SK-N-SH (cell line): ENCODE measurements at regions not wholly inside any gene's neighbourhood (a gene's known extent, or its start where the extent isn't known, plus 50 kb on each side); places are given as distances from the start of the nearest gene placed in this dataset.

Experiments
- CTCF ChIA-PET: fragments of 300-600, 350-600 bp; formaldehyde crosslinking; extraction: SDS; loops from one replicate; lab custom pipeline; 2021; lab: Yijun Ruan, JAX
- POLR2A ChIA-PET: fragments of 350-600 bp; sonication (Branson Sonifier 250); formaldehyde crosslinking; extraction: SDS; loops from one replicate; lab custom pipeline; 2020; ENCODE audit warnings: antibody characterized with exemption, inconsistent platforms; lab: Yijun Ruan, JAX
- DNase-seq: peaks from one replicate; pipeline ENCODE4 v3.0.0; 2012
- H2AFZ ChIP-seq: fragments of 200-600 bp; sonication (generic); 2 replicates; pipeline ENCODE4 v1.8.1; 2016; ENCODE audit warnings: antibody characterized with exemption, mild to moderate bottlenecking, low read depth
- H3F3A ChIP-seq: fragments of 200-600 bp; sonication (generic); replicated peaks from 2 replicates; pipeline ENCODE3; 2016; ENCODE audit warnings: antibody characterized with exemption, mild to moderate bottlenecking; ENCODE audit not compliant: insufficient read depth
- H3K27ac ChIP-seq, 2 experiments: fragments of 200-500 bp in 1 of 2; fragments of 200-600 bp in 1 of 2; sonication (Bioruptor generic) in 1 of 2; sonication (generic), shearing (Covaris generic) in 1 of 2; 2 replicates each; pipeline versions ENCODE4 v1.5.1 to v1.6.1; 2014 to 2016; ENCODE audit warnings: low read depth in 2 of 2, inconsistent platforms in 1 of 2, low read length in 1 of 2, mild to moderate bottlenecking in 1 of 2, mixed read lengths in 1 of 2
- H3K27me3 ChIP-seq: fragments of 200-600 bp; sonication (generic), shearing (Covaris generic); 2 replicates; pipeline ENCODE4 v1.6.1; 2016; ENCODE audit warnings: mixed run types; ENCODE audit not compliant: insufficient read depth
- H3K36me3 ChIP-seq, 2 experiments: fragments of 200-500 bp in 1 of 2; fragments of 200-600 bp in 1 of 2; sonication (Bioruptor generic) in 1 of 2; sonication (generic) in 1 of 2; replicated peaks in 1 of 2; 2 replicates each; pipeline versions ENCODE3 to v1.5.1; 2014 to 2016; ENCODE audit warnings: low read length in 1 of 2, mild to moderate bottlenecking in 1 of 2; ENCODE audit not compliant: insufficient read depth in 2 of 2, control insufficient read depth in 1 of 2
- H3K4me1 ChIP-seq, 2 experiments: fragments of 200-500 bp in 1 of 2; fragments of 200-600 bp in 1 of 2; sonication (Bioruptor generic) in 1 of 2; sonication (generic), shearing (Covaris generic) in 1 of 2; 2 replicates each; pipeline versions ENCODE4 v1.5.1 to v1.6.1; 2014 to 2016; ENCODE audit warnings: low read depth in 1 of 2, low read length in 1 of 2, mixed run types in 1 of 2; ENCODE audit not compliant: insufficient read depth in 2 of 2, control insufficient read depth in 1 of 2
- H3K4me2 ChIP-seq: fragments of 200-600 bp; sonication (generic), shearing (Covaris generic); 2 replicates; pipeline ENCODE4 v1.6.1; 2017; ENCODE audit warnings: mixed run types
- H3K4me3 ChIP-seq, 2 experiments: fragments of 200-500 bp in 1 of 2; fragments of 200-600 bp in 1 of 2; sonication (Bioruptor generic) in 1 of 2; sonication (generic), shearing (Covaris generic) in 1 of 2; 2 replicates each; pipeline versions ENCODE4 v1.5.1 to v1.8.1; 2014 to 2016; ENCODE audit warnings: low read depth in 2 of 2, inconsistent platforms in 1 of 2, low read length in 1 of 2, mild to moderate bottlenecking in 1 of 2, mixed read lengths in 1 of 2, moderate library complexity in 1 of 2
- H3K79me2 ChIP-seq: fragments of 200-600 bp; sonication (generic); 2 replicates; pipeline ENCODE4 v1.8.1; 2017; ENCODE audit warnings: mild to moderate bottlenecking; ENCODE audit not compliant: insufficient read depth
- H3K9ac ChIP-seq: fragments of 200-600 bp; sonication (generic); 2 replicates; pipeline ENCODE4 v1.6.1; 2017; ENCODE audit warnings: mixed run types
- H3K9me2 ChIP-seq: fragments of 200-600 bp; sonication (generic); 2 replicates; pipeline ENCODE4 v1.6.1; 2017; ENCODE audit warnings: mixed run types
- H3K9me3 ChIP-seq: fragments of 200-600 bp; sonication (generic); 2 replicates; pipeline ENCODE4 v1.6.1; 2017; ENCODE audit warnings: mixed run types, mild to moderate bottlenecking, moderate library complexity
- H4K20me1 ChIP-seq: fragments of 200-600 bp; sonication (generic); 2 replicates; pipeline ENCODE4 v1.6.1; 2017; ENCODE audit warnings: mild to moderate bottlenecking, mixed run types; ENCODE audit not compliant: insufficient read depth
- EP300 ChIP-seq, 2 experiments: IDR thresholded peaks; 2 replicates each; pipeline versions ENCODE4 v1.4.0 to v1.6.1; 2012; ENCODE audit warnings: borderline replicate concordance in 1 of 2, low read depth in 1 of 2, low read length in 1 of 2
- FOSL2 ChIP-seq: IDR thresholded peaks from 2 replicates; pipeline ENCODE4 v1.4.0; 2012; ENCODE audit warnings: low read depth, mild to moderate bottlenecking, moderate library complexity, borderline replicate concordance
- GABPA ChIP-seq: IDR thresholded peaks from 2 replicates; pipeline ENCODE4 v1.4.0; 2012; ENCODE audit warnings: low read depth, mild to moderate bottlenecking
- JUND ChIP-seq: IDR thresholded peaks from 2 replicates; pipeline ENCODE4 v1.4.0; 2012
- MAX ChIP-seq: IDR thresholded peaks from 2 replicates; pipeline ENCODE4 v1.4.0; 2012; ENCODE audit warnings: low read depth
- MXI1 ChIP-seq: IDR thresholded peaks from 2 replicates; pipeline ENCODE4 v1.6.1; 2012; ENCODE audit warnings: mild to moderate bottlenecking, low read depth, low read length, improper control_type of control experiment
- NFIC ChIP-seq: IDR thresholded peaks from 2 replicates; pipeline ENCODE4 v1.4.0; 2012; ENCODE audit warnings: borderline replicate concordance
- NRF1 ChIP-seq: IDR thresholded peaks from 2 replicates; pipeline ENCODE4 v1.6.1; 2012; ENCODE audit warnings: low read depth, mild to moderate bottlenecking, low read length
- POLR2AphosphoS5 ChIP-seq: IDR thresholded peaks from 2 replicates; pipeline ENCODE4 v1.6.1; 2012; ENCODE audit warnings: low read depth, low read length
- RFX5 ChIP-seq: IDR thresholded peaks from 2 replicates; pipeline ENCODE4 v1.6.1; 2012; ENCODE audit warnings: mild to moderate bottlenecking, improper control_type of control experiment, low read length
- RXRA ChIP-seq: IDR thresholded peaks from 2 replicates; pipeline ENCODE4 v1.4.0; 2012; ENCODE audit warnings: low read depth, mild to moderate bottlenecking, borderline replicate concordance
- SMC3 ChIP-seq: IDR thresholded peaks from 2 replicates; pipeline ENCODE4 v1.6.1; 2012; ENCODE audit warnings: low read depth, low read length, improper control_type of control experiment
- TAF1 ChIP-seq: IDR thresholded peaks from 2 replicates; pipeline ENCODE4 v1.6.1; 2012; ENCODE audit warnings: low read depth, mild to moderate bottlenecking, low read length, moderate library complexity, borderline replicate concordance
- TCF12 ChIP-seq: IDR thresholded peaks from 2 replicates; pipeline ENCODE4 v1.4.0; 2012
- USF1 ChIP-seq: IDR thresholded peaks from 2 replicates; pipeline ENCODE4 v1.4.0; 2012; ENCODE audit warnings: low read depth, borderline replicate concordance
- YY1 ChIP-seq: IDR thresholded peaks from 2 replicates; pipeline ENCODE4 v1.4.0; 2012; ENCODE audit warnings: low read depth, mild to moderate bottlenecking
- WGBS: methylation state at CpG from one replicate; pipeline ENCODE4 v1.1.6; 2017; ENCODE audit warnings: low lambda C conversion rate; 5-methylcytosine and 5-hydroxymethylcytosine counted together
- TF ChIP-seq, protein P1 (sequence below): fragments of 150-350 bp; IDR thresholded peaks from 2 replicates; pipeline ENCODE4 v1.6.1; 2016; ENCODE audit warnings: mild to moderate bottlenecking, low read depth, low read length
- TF ChIP-seq, protein P2 (sequence below): fragments of 150-350 bp; IDR thresholded peaks from 2 replicates; pipeline ENCODE4 v1.6.1; 2017; ENCODE audit warnings: antibody characterized with exemption, low read length, low read depth, borderline replicate concordance
- TF ChIP-seq, protein P3 (sequence below): fragments of 200-600 bp; sonication (generic); IDR thresholded peaks from 2 replicates; pipeline ENCODE4 v1.6.1; 2017; ENCODE audit warnings: antibody characterized with exemption, mild to moderate bottlenecking, moderate library complexity

GRCh38 chr1:228838717-228839500, 103.6 kb downstream of the RHOU start:
- Histone ChIP-seq H3K9me3 (no peaks in the 10 kb centered on the region), H3K4me3 (no peak overlapping the region), H3K27ac (no peak overlapping the region), H3F3A (peaks cover 2% of the 10 kb centered on the region), H3K9me2 (no peaks in the 10 kb centered on the region), H4K20me1 (no peaks in the 10 kb centered on the region), H3K79me2 (no peaks in the 10 kb centered on the region), H3K4me2 (no peak overlapping the region), H3K4me1 (peaks cover 0 to 19% of the 10 kb centered on the region in 2 experiments; a peak in 2 of 4 replicates), H2AFZ (no peak overlapping the region), H3K9ac (no peak overlapping the region), H3K27me3 (no peaks in the 10 kb centered on the region; the same call in 1 of the 2 replicates), H3K36me3 (no peaks in the 10 kb centered on the region)
- ChIA-PET POLR2A (no interaction called here), CTCF (no interaction called here)
- DNase-seq = no peak
- WGBS = 83% methylated on average over 8 of the region's 8 CpGs
- TF ChIP-seq, protein P1, sequence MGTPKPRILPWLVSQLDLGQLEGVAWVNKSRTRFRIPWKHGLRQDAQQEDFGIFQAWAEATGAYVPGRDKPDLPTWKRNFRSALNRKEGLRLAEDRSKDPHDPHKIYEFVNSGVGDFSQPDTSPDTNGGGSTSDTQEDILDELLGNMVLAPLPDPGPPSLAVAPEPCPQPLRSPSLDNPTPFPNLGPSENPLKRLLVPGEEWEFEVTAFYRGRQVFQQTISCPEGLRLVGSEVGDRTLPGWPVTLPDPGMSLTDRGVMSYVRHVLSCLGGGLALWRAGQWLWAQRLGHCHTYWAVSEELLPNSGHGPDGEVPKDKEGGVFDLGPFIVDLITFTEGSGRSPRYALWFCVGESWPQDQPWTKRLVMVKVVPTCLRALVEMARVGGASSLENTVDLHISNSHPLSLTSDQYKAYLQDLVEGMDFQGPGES = no peak
- TF ChIP-seq TAF1 (no peak), MAX (no peak), POLR2AphosphoS5 (no peak), USF1 (no peak), RFX5 (no peak), NFIC (no peak; the same call in 1 of the 2 replicates), NRF1 (no peak)
- TF ChIP-seq, protein P2, sequence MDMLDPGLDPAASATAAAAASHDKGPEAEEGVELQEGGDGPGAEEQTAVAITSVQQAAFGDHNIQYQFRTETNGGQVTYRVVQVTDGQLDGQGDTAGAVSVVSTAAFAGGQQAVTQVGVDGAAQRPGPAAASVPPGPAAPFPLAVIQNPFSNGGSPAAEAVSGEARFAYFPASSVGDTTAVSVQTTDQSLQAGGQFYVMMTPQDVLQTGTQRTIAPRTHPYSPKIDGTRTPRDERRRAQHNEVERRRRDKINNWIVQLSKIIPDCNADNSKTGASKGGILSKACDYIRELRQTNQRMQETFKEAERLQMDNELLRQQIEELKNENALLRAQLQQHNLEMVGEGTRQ = no peak

DNA sequence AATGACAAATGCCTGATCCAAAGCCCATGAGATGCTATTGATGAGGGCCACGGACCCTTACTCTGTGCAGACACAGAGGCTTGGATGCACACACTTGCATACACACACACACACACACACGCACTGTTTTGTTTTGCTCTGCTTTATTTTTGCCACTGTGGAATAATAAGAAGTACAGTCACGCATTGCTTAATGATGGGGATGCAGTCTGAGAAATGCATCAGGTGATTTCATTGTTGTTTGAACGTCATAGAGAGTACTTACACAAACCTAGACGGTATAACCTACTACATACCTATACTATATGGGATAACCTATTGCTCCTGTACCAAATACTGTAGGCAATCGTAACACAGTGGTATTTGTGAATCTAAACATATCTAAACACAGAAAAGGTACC, 104.4 kb downstream of the RHOU start:
- CTCF ChIA-PET = no interaction called here
- Histone ChIP-seq H3K79me2 (no peaks in the 10 kb centered on the region), H3K36me3 (no peaks in the 10 kb centered on the region), H3K9ac (no peak overlapping the region), H3K9me3 (no peaks in the 10 kb centered on the region), H3K27ac (no peak overlapping the region), H3F3A (peaks cover 2% of the 10 kb centered on the region), H3K27me3 (no peaks in the 10 kb centered on the region; the same call in 1 of the 2 replicates), H3K9me2 (no peaks in the 10 kb centered on the region), H3K4me2 (no peak overlapping the region), H3K4me3 (no peak overlapping the region), H4K20me1 (no peaks in the 10 kb centered on the region), H3K4me1 (peaks cover 0 to 19% of the 10 kb centered on the region in 2 experiments; a peak in 2 of 4 replicates), H2AFZ (no peak overlapping the region)
- POLR2A ChIA-PET = no interaction called here
- 96% methylated on average over 6 of the region's 6 CpGs for WGBS
- no peak for DNase-seq
- TF ChIP-seq RXRA = no peak
- TF ChIP-seq, protein P3, sequence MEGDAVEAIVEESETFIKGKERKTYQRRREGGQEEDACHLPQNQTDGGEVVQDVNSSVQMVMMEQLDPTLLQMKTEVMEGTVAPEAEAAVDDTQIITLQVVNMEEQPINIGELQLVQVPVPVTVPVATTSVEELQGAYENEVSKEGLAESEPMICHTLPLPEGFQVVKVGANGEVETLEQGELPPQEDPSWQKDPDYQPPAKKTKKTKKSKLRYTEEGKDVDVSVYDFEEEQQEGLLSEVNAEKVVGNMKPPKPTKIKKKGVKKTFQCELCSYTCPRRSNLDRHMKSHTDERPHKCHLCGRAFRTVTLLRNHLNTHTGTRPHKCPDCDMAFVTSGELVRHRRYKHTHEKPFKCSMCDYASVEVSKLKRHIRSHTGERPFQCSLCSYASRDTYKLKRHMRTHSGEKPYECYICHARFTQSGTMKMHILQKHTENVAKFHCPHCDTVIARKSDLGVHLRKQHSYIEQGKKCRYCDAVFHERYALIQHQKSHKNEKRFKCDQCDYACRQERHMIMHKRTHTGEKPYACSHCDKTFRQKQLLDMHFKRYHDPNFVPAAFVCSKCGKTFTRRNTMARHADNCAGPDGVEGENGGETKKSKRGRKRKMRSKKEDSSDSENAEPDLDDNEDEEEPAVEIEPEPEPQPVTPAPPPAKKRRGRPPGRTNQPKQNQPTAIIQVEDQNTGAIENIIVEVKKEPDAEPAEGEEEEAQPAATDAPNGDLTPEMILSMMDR = no peak
- no peak for TF ChIP-seq JUND
- TF ChIP-seq FOSL2 = no peak
- no peak for TF ChIP-seq NRF1
- no peak for TF ChIP-seq GABPA
- TF ChIP-seq, protein P1 = no peak
- TF ChIP-seq SMC3 = no peak
- TF ChIP-seq POLR2AphosphoS5 = no peak
- no peak for TF ChIP-seq TCF12
- TF ChIP-seq MXI1 = no peak
- no peak for TF ChIP-seq EP300 (IDR thresholded peaks at IDR 0.05; ENCODE audit: borderline replicate concordance in 1 of 2, low read depth in 1 of 2, low read length in 1 of 2)
- TF ChIP-seq MAX = no peak
- no peak for TF ChIP-seq YY1
